HG03442 (cell line): ENCODE measurements at regions not wholly inside any gene's neighbourhood (a gene's known extent, or its start where the extent isn't known, plus 50 kb on each side); places are given as distances from the start of the nearest gene placed in this dataset.

Experiments used
- ATAC-seq: cut with Tn5 transposase; IDR thresholded peaks from one replicate; pipeline ENCODE4 v1.9.1; 2021; ENCODE audit warnings: mild to moderate bottlenecking, moderate library complexity; ENCODE audit not compliant: unreplicated experiment

- ATAC-seq, result no peak
Observed at GRCh38 chr2:129777146-129777545, 202.3 kb upstream of the RAB6C start.

- ATAC-seq, result no peak
Observed at GRCh38 chr2:129777762-129778583, 201.5 kb upstream of the RAB6C start.

- no peak for ATAC-seq
Observed at GRCh38 chr2:129778584-129778877, 200.9 kb upstream of the RAB6C start.

GRCh38 chr2:129779783-129780182 lies 199.7 kb upstream of the RAB6C start:
- no peak for ATAC-seq

- ATAC-seq, result no peak
Observed at GRCh38 chr2:129780316-129781270, 198.9 kb upstream of the RAB6C start.

- ATAC-seq, result no peak
Observed at GRCh38 chr2:129781749-129782632, 197.5 kb upstream of the RAB6C start.

GRCh38 chr2:129782633-129782990 lies 196.9 kb upstream of the RAB6C start:
- ATAC-seq, result no peak

- ATAC-seq, result no peak
Observed at GRCh38 chr2:129784486-129784885, 195.0 kb upstream of the RAB6C start.

- no peak for ATAC-seq
Observed at GRCh38 chr2:129791712-129792111, 187.8 kb upstream of the RAB6C start.

- ATAC-seq, result no peak
Observed at GRCh38 chr2:129793431-129793902, 186.0 kb upstream of the RAB6C start.

GRCh38 chr2:129794116-129794515 lies 185.3 kb upstream of the RAB6C start:
- ATAC-seq, result no peak

- no peak for ATAC-seq
Observed at GRCh38 chr2:129794540-129794939, 184.9 kb upstream of the RAB6C start.

GRCh38 chr2:129796225-129796624 lies 183.2 kb upstream of the RAB6C start:
- no peak for ATAC-seq

- no peak for ATAC-seq
Observed at GRCh38 chr2:129796801-129797488, 182.5 kb upstream of the RAB6C start.

- ATAC-seq, result no peak
Observed at GRCh38 chr2:129797489-129798300, 181.8 kb upstream of the RAB6C start.

- no peak for ATAC-seq
Observed at GRCh38 chr2:129798301-129798581, 181.2 kb upstream of the RAB6C start.

- ATAC-seq, result no peak
Observed at GRCh38 chr2:129798626-129799025, 180.8 kb upstream of the RAB6C start.

- ATAC-seq, result no peak
Observed at GRCh38 chr2:129799036-129799958, 180.2 kb upstream of the RAB6C start.

GRCh38 chr2:129800285-129800684 lies 179.2 kb upstream of the RAB6C start:
- ATAC-seq, result no peak
